ENCODE measurements at regions not wholly inside any gene's neighbourhood (a gene's known extent, or its start where the extent isn't known, plus 50 kb on each side); places are given as distances from the start of the nearest gene placed in this dataset.

GRCh38 chr9:134497283-134497860, 144.2 kb upstream of the COL5A1 start:
- TF ChIP-seq, protein P1, sequence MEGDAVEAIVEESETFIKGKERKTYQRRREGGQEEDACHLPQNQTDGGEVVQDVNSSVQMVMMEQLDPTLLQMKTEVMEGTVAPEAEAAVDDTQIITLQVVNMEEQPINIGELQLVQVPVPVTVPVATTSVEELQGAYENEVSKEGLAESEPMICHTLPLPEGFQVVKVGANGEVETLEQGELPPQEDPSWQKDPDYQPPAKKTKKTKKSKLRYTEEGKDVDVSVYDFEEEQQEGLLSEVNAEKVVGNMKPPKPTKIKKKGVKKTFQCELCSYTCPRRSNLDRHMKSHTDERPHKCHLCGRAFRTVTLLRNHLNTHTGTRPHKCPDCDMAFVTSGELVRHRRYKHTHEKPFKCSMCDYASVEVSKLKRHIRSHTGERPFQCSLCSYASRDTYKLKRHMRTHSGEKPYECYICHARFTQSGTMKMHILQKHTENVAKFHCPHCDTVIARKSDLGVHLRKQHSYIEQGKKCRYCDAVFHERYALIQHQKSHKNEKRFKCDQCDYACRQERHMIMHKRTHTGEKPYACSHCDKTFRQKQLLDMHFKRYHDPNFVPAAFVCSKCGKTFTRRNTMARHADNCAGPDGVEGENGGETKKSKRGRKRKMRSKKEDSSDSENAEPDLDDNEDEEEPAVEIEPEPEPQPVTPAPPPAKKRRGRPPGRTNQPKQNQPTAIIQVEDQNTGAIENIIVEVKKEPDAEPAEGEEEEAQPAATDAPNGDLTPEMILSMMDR (IDR thresholded peaks at IDR 0.05; ENCODE audit: poor library complexity, severe bottlenecking) = no peak
- TF ChIP-seq SMC3 (conservative IDR thresholded peaks at IDR 0.05; ENCODE audit: poor library complexity) = no peak
- no peak for TF ChIP-seq RAD21 (conservative IDR thresholded peaks at IDR 0.05)
- TF ChIP-seq, protein P2, sequence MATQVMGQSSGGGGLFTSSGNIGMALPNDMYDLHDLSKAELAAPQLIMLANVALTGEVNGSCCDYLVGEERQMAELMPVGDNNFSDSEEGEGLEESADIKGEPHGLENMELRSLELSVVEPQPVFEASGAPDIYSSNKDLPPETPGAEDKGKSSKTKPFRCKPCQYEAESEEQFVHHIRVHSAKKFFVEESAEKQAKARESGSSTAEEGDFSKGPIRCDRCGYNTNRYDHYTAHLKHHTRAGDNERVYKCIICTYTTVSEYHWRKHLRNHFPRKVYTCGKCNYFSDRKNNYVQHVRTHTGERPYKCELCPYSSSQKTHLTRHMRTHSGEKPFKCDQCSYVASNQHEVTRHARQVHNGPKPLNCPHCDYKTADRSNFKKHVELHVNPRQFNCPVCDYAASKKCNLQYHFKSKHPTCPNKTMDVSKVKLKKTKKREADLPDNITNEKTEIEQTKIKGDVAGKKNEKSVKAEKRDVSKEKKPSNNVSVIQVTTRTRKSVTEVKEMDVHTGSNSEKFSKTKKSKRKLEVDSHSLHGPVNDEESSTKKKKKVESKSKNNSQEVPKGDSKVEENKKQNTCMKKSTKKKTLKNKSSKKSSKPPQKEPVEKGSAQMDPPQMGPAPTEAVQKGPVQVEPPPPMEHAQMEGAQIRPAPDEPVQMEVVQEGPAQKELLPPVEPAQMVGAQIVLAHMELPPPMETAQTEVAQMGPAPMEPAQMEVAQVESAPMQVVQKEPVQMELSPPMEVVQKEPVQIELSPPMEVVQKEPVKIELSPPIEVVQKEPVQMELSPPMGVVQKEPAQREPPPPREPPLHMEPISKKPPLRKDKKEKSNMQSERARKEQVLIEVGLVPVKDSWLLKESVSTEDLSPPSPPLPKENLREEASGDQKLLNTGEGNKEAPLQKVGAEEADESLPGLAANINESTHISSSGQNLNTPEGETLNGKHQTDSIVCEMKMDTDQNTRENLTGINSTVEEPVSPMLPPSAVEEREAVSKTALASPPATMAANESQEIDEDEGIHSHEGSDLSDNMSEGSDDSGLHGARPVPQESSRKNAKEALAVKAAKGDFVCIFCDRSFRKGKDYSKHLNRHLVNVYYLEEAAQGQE (IDR thresholded peaks at IDR 0.05; ENCODE audit: borderline replicate concordance) = no peak
